IPS DF 4.7 (cell line): ENCODE measurements at regions not wholly inside any gene's neighbourhood (a gene's known extent, or its start where the extent isn't known, plus 50 kb on each side); places are given as distances from the start of the nearest gene placed in this dataset.
"Not testable (repeated sequence)": the region's sequence is repeated elsewhere in the genome, so short reads cannot be mapped to it uniquely, and the experiment has no call there.

ENCODE experiments used
- DNase-seq: peaks from one replicate; pipeline ENCODE4 v3.0.0-alpha.2; 2013; ENCODE audit warnings: low spot score; ENCODE audit errors: extremely low read depth

DNA sequence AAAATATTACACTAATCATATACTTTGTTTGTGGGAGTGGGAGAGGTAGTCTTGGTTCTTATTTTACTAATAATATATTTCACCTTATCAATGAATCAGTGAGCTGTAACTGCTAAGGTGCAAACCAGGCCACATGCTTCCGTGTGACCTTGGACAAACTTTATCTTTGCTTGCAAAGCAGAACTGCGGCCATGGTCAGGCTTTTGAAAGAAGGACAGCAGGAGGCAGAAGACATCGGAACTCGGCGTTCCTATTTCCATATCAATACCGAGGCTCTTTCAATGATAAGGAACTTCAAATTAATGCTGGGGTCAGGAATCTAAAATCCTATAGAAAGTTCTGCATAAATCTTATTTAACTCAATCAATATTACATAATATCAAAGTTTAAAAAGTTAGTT is 491.9 kb upstream of the PFKP start:
- no peak for DNase-seq

DNA sequence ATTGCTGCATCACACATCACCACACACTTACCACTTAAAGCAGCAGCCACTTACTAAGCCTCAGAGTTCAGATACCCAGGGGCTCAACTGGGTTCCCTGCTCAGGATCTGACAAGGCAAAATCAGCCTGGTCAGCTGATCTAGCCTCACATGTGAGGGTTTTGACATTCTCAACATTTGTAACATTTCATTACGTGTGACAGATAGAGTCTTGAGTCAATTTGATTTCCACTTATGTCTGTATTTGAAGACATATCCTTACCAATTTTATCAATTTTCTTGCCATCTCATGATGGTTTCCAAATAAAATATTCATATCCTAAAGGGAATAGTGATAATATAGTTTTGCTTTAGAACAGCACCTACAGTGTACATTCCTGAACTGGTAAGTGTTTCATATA is 494.7 kb upstream of the PFKP start:
- DNase-seq, result no peak

DNA sequence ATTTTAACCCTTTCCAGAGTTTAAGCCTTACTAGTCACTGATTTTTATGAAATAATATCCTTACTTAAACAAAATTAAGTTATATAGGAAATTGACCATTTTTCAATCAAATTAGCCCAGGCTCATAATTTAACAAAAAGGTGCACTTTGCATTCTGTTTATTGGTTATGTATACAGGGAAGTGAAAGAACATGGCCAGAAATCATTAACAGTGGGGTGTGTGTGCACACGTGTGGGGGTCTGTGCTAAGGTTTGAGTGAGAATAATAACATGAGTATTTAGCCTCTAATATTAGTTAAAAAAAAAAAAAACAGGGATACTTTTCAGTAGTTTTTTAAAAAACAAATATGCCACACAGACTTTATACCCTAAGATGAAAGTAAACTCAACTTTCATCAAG is 510.5 kb upstream of the PFKP start:
- DNase-seq, result no peak

DNA sequence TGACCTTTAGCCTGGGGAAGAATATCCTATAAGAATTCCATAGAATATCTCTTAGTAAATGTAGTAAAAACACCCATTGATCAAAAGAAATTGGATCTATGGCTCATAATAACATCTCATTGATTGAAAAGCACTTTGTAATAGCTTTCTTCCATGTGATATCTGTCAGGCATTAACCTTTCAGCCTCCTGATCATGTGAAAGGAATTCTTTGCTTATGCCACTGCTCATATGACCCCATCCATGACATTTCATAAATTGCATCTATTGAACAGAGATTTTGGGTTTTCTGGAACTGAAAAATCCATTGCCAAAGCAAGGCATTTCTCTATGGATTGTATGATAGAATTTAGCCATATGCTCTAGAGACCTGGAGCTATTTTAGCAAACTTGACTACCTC is 519.3 kb upstream of the PFKP start:
- no peak for DNase-seq

DNA sequence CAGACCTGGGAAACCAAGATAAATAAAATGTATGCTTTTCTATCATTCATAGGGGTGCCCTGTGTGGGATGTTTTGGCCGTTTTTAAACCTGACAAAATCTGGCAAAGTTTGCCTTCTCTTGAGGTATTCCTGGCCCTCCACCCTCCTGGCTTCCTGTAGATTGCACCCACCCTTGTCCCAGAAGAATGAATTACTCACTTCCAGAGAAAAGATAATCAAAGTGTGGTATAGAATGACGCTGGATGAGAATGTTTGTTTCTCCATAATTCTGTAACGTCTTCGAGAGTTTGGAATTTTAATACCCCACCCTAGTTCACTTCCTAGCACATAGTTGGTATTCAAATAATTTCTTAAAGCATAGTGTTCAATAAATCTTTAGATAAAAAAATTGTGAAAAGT is 519.7 kb upstream of the PFKP start:
- no peak for DNase-seq

DNA sequence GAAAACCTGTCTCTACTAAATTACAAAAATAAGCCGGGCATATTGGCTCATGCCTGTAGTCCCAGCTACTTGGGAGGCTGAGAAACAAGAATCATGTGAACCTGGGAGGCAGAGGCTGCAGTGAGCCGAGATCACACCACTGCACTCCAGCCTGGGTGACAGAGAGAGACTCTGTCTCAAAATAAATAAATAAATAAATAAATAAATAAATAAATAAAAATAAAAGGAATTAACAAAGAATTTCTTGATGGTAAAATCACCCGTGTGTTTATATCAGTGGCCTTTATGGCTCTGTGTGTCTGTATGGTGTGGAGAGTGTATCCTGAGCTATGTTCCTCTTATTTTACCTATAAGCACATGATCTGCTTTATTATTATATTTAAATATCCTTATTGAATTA is 520.5 kb upstream of the PFKP start:
- not testable (repeated sequence) for DNase-seq

DNA sequence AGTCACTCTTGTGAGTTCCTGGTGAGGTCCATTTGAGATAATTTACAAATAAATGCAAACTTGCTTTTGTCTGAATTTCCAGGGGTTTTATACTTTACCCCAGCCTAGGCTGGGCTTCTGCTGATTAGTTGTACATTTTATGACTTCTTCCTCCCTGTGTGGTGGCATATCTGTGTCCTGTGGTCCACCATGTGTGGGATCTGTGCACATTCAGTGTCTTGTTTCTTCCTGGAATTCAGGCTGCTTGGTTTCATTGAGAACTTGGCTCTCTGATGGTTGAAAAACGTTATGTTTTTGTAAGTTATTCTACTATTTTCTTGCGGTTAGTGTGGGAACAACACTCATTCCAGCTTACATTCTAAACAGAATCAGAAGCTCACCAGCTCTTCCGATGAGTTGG is 523.4 kb upstream of the PFKP start:
- DNase-seq, result no peak

DNA sequence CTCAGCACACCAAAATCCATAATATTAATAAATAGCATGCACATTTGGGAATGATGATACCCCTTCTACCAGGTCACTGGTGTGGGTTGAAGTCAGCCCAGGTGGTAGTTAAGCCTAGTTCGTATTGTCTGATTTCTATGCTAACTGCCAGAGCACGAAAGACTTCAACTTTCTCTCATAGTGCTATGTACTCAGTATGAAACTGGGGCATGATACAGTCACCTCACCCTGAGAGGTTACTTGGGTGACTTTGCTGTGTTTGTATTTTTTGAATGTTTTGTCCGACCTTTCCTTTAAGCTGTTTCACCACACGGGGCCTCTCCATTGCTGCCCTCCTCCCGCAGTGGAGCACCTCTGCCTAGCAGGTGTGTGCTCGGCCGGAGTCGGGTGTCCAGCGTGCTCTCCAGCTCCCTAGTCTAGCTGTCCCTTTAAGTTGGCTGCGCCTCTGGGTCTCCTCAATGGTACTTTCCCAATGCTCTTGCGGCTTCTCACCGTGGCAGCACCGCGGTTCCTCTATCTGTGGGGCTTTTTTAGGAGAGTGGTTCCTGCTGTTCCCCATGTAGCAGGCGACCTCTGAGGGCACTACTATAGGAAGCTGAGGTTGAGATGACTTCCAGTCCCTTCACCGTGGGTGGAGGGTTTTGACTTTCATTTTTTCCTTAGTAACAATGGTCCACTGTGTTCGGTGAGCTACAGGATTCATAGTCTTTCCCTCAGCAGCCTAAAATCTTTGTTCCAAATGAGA is 524.0 kb upstream of the PFKP start:
- DNase-seq, result no peak

DNA sequence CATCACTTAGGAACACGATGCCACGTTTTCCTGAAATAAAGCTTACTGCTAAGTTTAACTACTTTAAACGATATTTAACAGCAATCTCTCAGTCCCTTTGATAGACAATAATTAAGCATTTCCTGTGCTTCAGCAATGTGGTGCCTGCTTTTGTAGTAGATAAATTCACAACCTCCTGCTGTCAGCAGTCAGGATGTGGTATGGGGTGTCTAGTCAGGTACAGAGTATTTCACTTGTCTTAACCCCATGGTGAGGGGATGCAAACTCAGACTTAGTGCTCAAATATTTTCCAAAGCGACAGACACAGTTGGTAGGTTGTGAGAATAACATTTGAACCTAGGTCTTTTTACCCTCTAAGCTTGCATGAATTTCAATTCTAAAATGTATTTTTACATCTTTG is 526.2 kb upstream of the PFKP start:
- DNase-seq, result no peak

DNA sequence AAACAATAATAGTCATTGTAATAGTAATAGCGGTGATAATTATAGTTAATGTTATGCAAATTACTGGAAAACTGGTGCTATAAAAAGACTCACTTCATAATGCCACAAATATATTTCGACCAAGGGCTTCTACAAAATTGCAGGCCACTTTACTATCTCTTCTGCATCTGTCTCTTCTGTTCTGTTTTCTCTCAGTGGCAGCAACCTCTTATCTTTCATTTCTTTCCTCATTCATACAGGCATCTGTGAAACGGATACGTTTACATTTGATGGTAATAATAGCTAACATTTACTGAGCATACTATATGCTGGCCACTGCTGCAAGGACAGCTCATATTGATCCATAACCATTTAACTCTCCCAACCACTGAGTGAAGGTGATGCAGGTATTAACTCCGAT is 537.4 kb upstream of the PFKP start:
- DNase-seq, result no peak

DNA sequence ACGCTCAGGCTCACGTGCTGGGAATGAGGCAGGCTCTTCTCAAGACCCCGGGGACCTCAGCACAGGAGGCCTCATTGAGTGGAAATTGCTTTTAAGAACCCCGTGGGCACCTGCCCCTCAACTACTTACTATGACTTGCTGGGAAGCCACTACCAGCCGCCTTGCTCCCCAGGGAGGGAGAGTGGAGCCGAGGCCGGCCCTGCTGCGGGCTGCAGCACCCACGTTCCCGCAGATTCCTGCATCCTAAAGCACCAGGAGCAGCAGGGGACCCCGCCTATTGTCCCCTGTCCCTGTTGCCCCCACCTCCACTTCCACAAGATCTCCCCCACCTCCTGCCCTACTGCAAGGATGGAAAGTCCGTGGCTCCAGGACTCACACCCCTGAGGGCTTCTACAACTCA is 541.6 kb upstream of the PFKP start:
- no peak for DNase-seq

DNA sequence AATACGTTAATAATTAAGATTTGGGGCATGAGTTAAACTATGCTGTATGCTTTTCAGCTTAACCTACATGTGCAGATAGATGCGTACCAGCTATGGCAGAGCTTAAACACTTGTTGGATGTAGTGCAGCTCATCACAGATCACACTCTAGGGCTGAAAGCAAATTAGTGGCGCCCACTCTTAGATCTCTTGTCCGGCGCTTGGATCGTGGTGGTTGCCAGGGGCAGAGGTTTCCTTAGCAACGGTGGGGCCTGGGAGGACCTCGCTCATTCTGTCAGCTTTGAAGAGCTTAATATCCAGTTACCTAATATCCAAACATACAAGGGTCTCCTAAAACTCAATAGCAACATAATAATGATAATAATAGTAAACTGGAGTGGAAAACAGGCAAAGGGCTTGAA is 548.2 kb upstream of the PFKP start:
- no peak for DNase-seq

DNA sequence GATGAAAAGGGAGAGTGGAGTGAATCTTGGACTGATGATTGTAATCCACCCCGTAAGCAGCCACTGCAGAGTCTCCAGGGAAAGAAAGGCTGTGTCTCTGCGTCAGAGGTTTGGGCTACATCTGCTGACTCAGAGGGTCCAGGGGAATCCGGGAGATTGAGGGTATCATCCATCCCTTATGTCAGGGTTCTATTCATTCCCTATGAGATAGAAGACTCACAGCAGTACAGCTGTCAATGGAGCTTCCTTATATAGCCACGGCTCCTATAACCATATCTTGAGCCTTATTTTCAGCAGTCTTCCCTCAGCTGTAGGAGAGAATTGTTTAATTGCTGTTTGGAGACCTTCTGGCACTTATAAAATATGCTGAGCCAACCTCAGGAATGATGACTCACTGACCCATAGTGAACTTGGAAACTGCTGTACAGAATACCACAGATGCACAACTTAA is 558.2 kb upstream of the PFKP start:
- DNase-seq, result no peak

DNA sequence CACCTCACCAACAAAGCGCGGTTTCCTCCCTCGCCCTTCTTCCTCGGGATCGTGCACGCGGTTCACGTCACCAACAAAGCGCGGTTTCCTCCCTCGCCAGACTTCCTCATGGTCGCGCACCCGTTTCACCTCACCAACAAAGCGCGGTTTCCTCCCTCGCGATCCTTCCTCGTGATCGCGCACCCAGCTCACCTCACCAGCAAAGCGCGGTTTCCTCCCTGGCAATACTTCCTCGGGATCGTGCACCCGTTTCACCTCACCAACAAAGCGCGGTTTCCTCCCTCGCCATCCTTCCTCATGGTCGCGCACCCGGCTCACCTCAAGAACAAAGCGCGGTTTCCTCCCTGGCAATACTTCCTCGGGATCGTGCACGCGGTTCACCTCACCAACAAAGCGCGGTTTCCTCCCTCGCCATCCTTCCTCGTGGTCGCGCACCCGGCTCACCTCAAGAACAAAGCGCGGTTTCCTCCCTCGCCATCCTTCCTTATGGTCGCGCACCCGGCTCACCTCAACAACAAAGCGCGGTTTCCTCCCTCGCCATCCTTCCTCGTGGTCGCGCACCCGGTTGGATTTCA is 565.9 kb upstream of the PFKP start:
- DNase-seq, result not testable (repeated sequence)

DNA sequence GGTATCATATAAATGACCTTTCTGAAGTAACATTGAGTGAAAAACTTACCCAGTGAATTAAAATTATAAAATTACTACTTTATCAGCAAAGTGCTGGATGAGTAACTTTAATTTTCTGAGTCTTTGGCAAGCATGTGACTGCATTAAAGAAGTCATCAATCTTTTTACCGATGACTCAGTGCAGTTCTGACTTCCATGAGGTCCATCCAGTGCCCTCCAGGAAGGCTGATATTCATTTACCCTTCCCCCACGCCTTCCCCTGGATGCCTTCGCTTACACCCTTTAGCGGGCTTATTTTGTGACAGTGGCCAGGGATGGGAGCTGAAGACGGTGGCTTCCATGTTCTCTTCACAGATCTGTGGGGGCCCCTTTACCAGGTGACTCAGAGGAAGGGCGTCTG is 572.9 kb upstream of the PFKP start:
- no peak for DNase-seq

DNA sequence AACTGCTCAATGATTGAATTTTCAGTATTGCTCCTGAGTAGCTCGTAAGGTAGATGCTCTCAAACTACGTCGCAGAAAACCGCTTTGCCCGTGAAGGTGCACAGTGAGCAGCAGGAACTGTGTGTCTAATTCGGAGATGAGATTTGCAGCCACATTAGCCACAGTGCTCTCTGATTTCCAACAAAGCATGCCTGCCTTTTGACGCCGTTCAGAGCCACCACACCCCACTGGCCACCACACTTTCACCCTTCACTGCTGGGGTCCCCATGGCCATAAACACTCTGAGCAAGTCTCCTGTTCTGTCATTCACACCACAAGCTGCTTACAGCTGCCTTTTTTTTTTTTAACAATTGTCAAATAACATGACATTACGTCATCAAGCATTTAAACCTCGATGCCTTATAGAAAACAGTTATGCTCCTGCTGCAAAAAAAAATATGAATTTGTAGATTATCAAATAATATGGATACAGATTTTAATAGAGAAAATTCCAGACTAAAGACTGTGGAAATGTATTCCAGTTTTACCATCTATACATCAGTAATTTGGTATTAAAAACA is 578.8 kb upstream of the PFKP start:
- no peak for DNase-seq

DNA sequence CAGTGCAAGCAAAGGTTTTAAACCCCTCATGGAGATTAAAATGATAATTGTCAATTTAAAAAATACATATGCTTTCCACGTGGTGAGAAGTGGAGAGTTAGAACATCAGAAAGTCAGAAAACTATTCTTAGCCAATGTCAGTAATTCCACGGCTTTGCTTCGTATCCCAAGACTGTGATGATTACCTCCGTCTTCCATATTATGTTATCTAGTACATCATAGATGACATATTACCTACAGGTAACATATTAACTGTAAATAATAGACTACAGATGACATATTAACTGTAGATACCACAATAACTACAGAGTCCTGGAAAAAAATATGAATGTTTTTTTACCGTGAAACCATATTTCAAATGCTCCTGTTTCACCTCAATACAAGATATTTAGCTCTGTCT is 579.4 kb upstream of the PFKP start:
- no peak for DNase-seq

DNA sequence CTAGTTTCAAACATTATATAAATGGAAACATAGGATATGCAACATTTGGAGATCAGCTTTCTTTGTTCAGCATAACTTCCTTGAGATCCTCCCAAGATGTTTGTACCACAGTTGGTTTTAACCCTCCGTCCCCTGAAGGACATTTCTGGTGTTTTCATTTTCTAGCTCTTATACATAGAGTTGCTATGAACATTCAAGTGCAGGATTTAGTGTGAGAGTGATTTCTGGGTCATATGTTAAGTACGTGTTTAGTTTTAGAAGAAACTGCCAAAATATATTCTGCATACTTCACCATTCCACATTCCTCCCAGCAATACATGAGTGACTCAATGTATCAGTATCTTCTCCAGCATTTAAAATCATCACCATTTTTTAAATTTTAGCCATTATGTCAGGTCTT is 588.7 kb upstream of the PFKP start:
- no peak for DNase-seq

DNA sequence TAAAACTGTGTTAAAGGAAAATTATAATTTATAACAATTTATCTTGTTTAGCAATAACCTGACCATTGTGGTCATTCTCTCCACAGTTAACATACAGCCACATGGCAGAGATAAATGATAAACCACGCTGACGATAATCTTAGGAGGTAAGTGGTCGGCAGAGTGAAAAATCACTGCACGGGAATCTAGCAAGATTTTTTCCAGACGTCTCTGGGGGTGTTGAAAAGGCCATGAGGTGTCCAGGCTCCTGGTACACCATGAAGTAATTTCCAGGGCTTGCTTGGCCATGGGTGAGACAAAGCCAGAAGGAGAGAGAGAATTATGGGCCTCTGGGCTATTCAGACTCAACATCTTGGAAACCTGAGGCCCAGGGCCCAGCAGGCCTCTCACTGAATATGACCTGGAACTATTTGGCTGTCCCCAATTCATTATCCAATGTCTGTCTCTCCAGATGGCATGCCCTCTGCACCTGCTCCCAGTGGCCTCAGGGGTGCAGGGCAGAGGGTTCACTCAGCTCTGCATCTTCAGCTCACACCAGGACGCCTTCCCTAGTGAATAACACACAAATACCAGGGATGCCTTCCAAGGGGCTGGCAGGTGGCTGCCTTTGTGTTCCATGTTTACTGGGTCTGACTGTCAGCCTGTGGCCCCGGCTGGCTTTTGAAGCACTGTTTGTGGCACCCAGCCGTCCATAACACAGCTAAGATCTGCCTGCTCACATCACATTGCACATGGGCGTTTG is 590.4 kb upstream of the PFKP start:
- peak; percentile 71 for DNase-seq

DNA sequence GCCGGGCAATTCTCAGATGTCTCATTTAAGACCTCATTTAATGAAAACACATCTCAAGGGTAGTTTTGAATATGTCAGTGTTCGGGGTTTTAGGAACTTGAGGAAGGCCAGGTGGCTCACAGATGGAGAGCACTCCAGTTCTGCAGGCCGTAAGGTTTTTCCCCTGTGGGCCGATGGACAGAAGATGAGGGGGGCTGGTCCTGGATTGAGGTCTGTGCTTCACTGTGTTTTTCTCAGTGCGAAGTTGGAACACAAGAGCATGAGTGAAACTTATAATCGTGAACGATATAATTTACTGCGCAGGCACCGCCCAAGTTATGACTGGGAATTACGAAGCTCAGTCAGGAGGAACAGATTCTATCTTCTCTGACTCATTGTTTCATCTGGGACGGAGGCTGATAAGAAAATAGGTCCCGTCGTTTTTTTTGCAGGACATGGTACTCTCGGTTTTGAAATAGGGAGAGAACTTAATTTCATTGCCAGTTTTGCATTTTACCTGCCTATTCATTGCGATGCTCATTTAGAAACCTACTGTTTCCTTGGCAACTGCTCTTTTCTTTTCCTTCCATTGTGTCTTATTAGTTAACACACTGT is 591.0 kb upstream of the PFKP start:
- no peak for DNase-seq

DNA sequence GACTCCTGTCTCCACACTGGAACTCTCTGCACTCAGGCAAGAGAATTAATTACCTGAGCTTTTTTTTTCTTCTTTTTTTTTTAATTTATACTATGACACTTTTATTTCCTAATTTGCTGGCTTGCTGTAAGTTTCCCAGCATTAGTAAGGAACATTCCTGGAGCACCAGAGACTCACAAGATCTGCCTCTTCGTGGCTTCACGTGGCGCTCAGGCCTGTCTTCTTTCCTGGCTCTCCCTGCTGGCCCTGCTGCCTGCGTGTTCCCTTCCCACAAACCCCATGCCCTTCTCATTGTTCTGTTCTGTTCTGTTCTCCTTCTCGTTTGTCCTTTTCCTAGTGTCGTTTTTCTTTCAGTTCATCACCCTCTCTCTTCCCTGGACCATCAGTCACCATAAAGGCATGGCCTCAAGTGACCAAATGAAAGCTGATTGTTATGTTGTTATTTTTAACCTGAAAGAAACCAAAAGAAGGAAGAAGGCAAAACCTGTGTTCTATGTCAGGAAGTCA is 591.6 kb upstream of the PFKP start:
- no peak for DNase-seq

DNA sequence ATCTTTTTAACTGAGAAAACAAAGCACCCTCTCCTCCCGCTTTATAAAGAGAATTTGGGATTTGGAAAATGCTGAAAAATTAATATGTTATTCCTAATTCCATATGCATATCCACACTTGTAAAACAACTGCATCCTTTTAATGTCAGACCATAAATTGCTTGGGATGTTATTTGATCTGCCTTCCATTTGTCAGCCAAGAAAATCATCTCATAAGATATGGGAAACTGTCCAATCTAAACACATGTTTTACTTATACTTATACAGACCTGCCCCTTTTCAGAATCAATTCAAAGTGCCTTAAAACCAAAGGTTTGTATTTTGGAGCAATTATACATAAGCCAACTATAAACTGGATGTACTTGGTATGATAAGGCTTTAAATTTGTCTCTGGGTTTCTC is 595.5 kb upstream of the PFKP start:
- DNase-seq, result no peak
